ENCODE measurements at regions not wholly inside any gene's neighbourhood (a gene's known extent, or its start where the extent isn't known, plus 50 kb on each side); places are given as distances from the start of the nearest gene placed in this dataset.

DNA sequence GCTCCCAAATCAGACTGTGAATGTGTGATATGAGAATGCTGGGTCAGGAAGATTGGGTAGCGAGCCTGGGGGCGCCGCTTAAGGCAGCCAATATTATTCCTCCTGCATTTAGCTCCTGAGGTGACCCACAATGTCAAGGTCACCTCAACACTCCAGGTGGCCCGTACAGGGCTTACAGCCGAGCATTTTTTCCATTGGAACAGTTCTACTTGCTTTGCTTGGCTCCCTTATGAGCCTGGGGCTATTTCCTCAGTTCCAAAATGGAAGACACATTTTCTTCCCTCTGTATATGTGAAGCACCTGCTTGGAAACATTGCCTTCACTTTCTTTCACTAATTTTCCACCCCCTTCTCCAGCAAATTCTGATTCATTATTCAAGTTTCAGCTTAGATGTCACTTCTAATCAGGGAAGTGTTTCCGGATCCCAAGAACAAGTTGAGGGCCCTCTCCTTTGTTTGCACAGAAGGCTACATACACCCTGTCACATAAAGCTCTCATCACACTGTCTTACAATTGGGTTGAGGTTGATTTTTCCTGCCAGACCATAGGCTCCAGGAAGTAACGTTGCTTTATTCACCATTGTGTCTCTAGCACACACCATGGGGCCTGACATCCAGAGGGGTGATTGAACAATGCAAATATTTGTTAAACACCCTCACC is 330.2 kb downstream of the PIK3R1 start:
- peaks cover 4 to 6% of the 10 kb centered on the region in 2 experiments; a peak in 3 of 5 replicates for H3K4me1 ChIP-seq (replicated peaks in 1 of 2; ENCODE audit: control insufficient read depth in 2 of 2, insufficient read depth in 2 of 2, low read length in 2 of 2)
- H3K9me1 ChIP-seq (ENCODE audit: control insufficient read depth, insufficient read depth, low read length) = no peaks in the 10 kb centered on the region
- H3K79me2 ChIP-seq (ENCODE audit: control insufficient read depth, insufficient read depth, low read length) = no peaks in the 10 kb centered on the region
- CTCF ChIA-PET (ENCODE audit: low intra/inter-chr PET ratio) = no interaction called here
- no peak overlapping the region for H2AFZ ChIP-seq (ENCODE audit: low read depth, low read length)
- 10% methylated on average over 7 of the region's 7 CpGs for WGBS (ENCODE audit: insufficient coverage, low coverage, missing lambda C conversion rate)
- H3K27me3 ChIP-seq (ENCODE audit: control insufficient read depth in 2 of 2, insufficient read depth in 2 of 2, low read length in 2 of 2) = peaks cover 4 to 5% of the 10 kb centered on the region in 2 experiments; a peak in 4 of 5 replicates
- no peak overlapping the region for H3K4me2 ChIP-seq (ENCODE audit: insufficient read depth, low read length)
- no peaks in the 10 kb centered on the region for H3K9me3 ChIP-seq (replicated peaks; ENCODE audit: control insufficient read depth, insufficient read depth, low read depth, low read length)
- in situ Hi-C loops (cut with MboI) (no loop called here), intact Hi-C loops (cut with micrococcal nuclease) (no loop called here)
- FAIRE-seq (no peak), ATAC-seq (no peak), DNase-seq (ENCODE audit: extremely low read depth in 1 of 4, low spot score in 3 of 4) (no peak)
- no peak overlapping the region for H3K27ac ChIP-seq (ENCODE audit: extremely low read depth, low read depth, low read length)
- H4K20me1 ChIP-seq (replicated peaks; ENCODE audit: control insufficient read depth, insufficient read depth, low read length) = no peaks in the 10 kb centered on the region
- POLR2A ChIA-PET = interaction anchor here (0.7 to 0.8 kb wide), 2 partner anchors 67 to 318 kb away, joined by 3 read pairs; no protein-coding TSS in a partner anchor
- BruUV-seq (replicated peaks) = no TSS peak
- no peaks in the 10 kb centered on the region for H3K36me3 ChIP-seq (ENCODE audit: control insufficient read depth, insufficient read depth, low read length)
- no peak overlapping the region for H3K4me3 ChIP-seq
- H3K9ac ChIP-seq (ENCODE audit: insufficient read depth in 1 of 2, low read depth in 2 of 2, low read length in 2 of 2) = no peak overlapping the region
- TF ChIP-seq NCOR1 (IDR thresholded peaks at IDR 0.05) (no peak), RCOR1 (IDR thresholded peaks at IDR 0.05; ENCODE audit: borderline replicate concordance in 1 of 2, low read depth in 2 of 2, low read length in 2 of 2) (no peak), MBD2 (IDR thresholded peaks at IDR 0.05; ENCODE audit: borderline replicate concordance, low read depth) (no peak), ZNF263 (CRISPR knock-in tag; IDR thresholded peaks at IDR 0.05; ENCODE audit: borderline replicate concordance) (no peak), KDM4B (IDR thresholded peaks at IDR 0.05; ENCODE audit: borderline replicate concordance in 2 of 2, low read depth in 1 of 2) (no peak), ZNF76 (CRISPR knock-in tag; IDR thresholded peaks at IDR 0.05; ENCODE audit: borderline replicate concordance) (no peak), ESRRA (IDR thresholded peaks at IDR 0.05; ENCODE audit: borderline replicate concordance, low read depth) (no peak), PCBP1 (IDR thresholded peaks at IDR 0.05; ENCODE audit: low read depth, low read length, poor library complexity, severe bottlenecking) (no peak), JUN (IDR thresholded peaks at IDR 0.05; ENCODE audit: borderline replicate concordance, low read depth, low read length) (no peak), JUN (CRISPR knock-in tag; IDR thresholded peaks at IDR 0.05; ENCODE audit: borderline replicate concordance) (no peak)
- TF ChIP-seq, protein P1, sequence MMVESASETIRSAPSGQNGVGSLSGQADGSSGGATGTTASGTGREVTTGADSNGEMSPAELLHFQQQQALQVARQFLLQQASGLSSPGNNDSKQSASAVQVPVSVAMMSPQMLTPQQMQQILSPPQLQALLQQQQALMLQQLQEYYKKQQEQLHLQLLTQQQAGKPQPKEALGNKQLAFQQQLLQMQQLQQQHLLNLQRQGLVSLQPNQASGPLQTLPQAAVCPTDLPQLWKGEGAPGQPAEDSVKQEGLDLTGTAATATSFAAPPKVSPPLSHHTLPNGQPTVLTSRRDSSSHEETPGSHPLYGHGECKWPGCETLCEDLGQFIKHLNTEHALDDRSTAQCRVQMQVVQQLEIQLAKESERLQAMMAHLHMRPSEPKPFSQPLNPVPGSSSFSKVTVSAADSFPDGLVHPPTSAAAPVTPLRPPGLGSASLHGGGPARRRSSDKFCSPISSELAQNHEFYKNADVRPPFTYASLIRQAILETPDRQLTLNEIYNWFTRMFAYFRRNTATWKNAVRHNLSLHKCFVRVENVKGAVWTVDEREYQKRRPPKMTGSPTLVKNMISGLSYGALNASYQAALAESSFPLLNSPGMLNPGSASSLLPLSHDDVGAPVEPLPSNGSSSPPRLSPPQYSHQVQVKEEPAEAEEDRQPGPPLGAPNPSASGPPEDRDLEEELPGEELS (CRISPR knock-in tag; IDR thresholded peaks at IDR 0.05; ENCODE audit: borderline replicate concordance) = no peak
- TF ChIP-seq, protein P2, sequence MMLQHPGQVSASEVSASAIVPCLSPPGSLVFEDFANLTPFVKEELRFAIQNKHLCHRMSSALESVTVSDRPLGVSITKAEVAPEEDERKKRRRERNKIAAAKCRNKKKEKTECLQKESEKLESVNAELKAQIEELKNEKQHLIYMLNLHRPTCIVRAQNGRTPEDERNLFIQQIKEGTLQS (IDR thresholded peaks at IDR 0.05) = no peak
- TF ChIP-seq, protein P2 (CRISPR knock-in tag; conservative IDR thresholded peaks at IDR 0.05) = no peak
- TF ChIP-seq, protein P3, sequence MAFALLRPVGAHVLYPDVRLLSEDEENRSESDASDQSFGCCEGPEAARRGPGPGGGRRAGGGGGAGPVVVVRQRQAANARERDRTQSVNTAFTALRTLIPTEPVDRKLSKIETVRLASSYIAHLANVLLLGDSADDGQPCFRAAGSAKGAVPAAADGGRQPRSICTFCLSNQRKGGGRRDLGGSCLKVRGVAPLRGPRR (CRISPR knock-in tag; IDR thresholded peaks at IDR 0.05) = no peak
- TF ChIP-seq, protein P4, sequence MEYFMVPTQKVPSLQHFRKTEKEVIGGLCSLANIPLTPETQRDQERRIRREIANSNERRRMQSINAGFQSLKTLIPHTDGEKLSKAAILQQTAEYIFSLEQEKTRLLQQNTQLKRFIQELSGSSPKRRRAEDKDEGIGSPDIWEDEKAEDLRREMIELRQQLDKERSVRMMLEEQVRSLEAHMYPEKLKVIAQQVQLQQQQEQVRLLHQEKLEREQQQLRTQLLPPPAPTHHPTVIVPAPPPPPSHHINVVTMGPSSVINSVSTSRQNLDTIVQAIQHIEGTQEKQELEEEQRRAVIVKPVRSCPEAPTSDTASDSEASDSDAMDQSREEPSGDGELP (CRISPR knock-in tag; IDR thresholded peaks at IDR 0.05; ENCODE audit: borderline replicate concordance) = no peak

All from K562 (cell line).